Activated naive CD4-positive, alpha-beta T cell treated with anti-CD3 and anti-CD28 coated beads, Interleukin-2, amount 50 U/mL, for 24 hours (primary cell): ENCODE measurements at regions not wholly inside any gene's neighbourhood (a gene's known extent, or its start where the extent isn't known, plus 50 kb on each side); places are given as distances from the start of the nearest gene placed in this dataset.

Source experiments
- H3K27ac Mint-ChIP-seq: one replicate; pipeline ENCODE4 v1.8.0; 2021; ENCODE audit warnings: mild to moderate bottlenecking, mixed read lengths
- H3K27me3 Mint-ChIP-seq: one replicate; pipeline ENCODE4 v1.8.0; 2021; ENCODE audit warnings: mixed read lengths
- H3K36me3 Mint-ChIP-seq: one replicate; pipeline ENCODE4 v1.8.0; 2021; ENCODE audit warnings: mixed read lengths
- H3K4me1 Mint-ChIP-seq: one replicate; pipeline ENCODE4 v1.8.0; 2021; ENCODE audit warnings: mixed read lengths
- H3K4me3 Mint-ChIP-seq: one replicate; pipeline ENCODE4 v1.8.0; 2021; ENCODE audit warnings: mild to moderate bottlenecking, mixed read lengths
- H3K9me3 Mint-ChIP-seq: one replicate; pipeline ENCODE4 v1.8.0; 2021; ENCODE audit warnings: mixed read lengths

GRCh38 chr20:47406849-47407682 lies 50.6 kb upstream of the ZMYND8 start:
- Mint-ChIP-seq H3K27me3 (no peaks in the 10 kb centered on the region), H3K36me3 (no peaks in the 10 kb centered on the region), H3K27ac (no peak overlapping the region), H3K4me3 (no peak overlapping the region), H3K4me1 (no peaks in the 10 kb centered on the region), H3K9me3 (no peaks in the 10 kb centered on the region)

DNA sequence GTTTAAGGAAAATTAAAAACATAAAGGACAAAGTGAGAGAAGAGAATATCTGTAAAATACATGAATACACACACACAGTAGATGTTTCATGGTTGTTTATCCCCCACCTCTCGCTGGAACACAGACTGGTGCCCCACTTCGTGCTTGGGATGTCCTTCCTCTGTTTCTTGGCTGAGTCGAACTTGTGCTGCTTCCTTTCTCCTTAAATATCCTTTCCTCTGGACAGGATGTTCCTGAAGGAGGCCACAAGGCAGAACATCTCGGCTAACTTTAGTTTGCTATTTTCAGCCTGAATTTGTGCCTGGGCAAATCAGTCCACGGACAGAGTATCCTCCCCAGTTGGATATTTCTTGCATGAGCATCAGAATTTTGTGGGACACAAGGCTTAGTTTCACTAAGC lies 54.7 kb upstream of the ZMYND8 start:
- H3K4me3 Mint-ChIP-seq = no peak overlapping the region
- no peaks in the 10 kb centered on the region for H3K27me3 Mint-ChIP-seq
- H3K9me3 Mint-ChIP-seq = no peaks in the 10 kb centered on the region
- peaks cover 23% of the 10 kb centered on the region for H3K4me1 Mint-ChIP-seq
- H3K27ac Mint-ChIP-seq = no peak overlapping the region
- H3K36me3 Mint-ChIP-seq = no peaks in the 10 kb centered on the region

DNA sequence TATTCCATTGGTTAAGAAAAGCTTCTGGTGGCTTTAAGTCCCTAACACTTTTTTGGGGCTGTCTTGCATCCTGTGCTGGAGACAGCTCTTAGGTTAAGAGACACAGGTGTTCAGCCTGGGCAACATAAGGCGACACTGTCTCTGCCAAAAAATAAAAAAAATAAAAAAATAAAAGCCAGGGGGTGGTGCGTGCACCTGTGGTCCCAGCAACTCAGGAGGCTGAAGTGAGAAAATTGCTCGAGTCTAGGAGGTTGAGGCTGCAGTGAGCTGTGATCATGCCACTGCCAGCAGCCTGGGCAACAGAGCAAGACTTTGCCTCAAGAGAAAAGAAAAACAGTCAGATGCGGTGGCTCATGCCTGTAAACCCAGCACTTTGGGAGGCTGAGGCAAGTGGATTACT lies 55.6 kb upstream of the ZMYND8 start:
- Mint-ChIP-seq H3K36me3 (no peaks in the 10 kb centered on the region), H3K4me3 (no peak overlapping the region), H3K27me3 (no peaks in the 10 kb centered on the region), H3K4me1 (peaks cover 30% of the 10 kb centered on the region), H3K9me3 (no peaks in the 10 kb centered on the region), H3K27ac (no peak overlapping the region)

DNA sequence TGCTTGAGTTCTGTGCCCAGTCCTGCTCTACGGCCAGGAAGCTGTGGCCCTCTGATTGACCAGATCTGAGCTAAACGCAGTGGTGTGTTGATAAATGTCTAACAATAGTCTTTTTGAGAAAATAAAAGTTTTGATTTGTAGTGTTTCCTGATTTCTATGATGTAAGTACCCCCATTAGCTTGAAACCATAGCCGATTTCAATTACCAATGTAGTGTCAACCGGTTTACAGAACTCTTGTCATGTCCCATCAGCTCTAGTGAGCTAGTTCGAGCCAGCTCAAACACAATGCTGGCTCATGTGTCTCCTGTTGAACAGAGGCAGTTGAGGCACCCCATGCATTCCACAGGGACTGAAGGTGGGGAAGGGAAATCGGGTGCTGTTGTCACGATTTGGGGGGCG lies 56.7 kb upstream of the ZMYND8 start:
- Mint-ChIP-seq H3K27me3 (no peaks in the 10 kb centered on the region), H3K36me3 (no peaks in the 10 kb centered on the region), H3K4me1 (peaks cover 41% of the 10 kb centered on the region), H3K4me3 (no peak overlapping the region), H3K9me3 (no peaks in the 10 kb centered on the region), H3K27ac (peak overlapping the region; percentile 14)

GRCh38 chr20:47417245-47418068 lies 61.0 kb upstream of the ZMYND8 start:
- H3K27ac Mint-ChIP-seq = peak overlapping the region; percentile 72
- H3K4me1 Mint-ChIP-seq = peaks cover 41% of the 10 kb centered on the region
- H3K4me3 Mint-ChIP-seq = no peak overlapping the region
- no peaks in the 10 kb centered on the region for H3K36me3 Mint-ChIP-seq
- no peaks in the 10 kb centered on the region for H3K27me3 Mint-ChIP-seq
- no peaks in the 10 kb centered on the region for H3K9me3 Mint-ChIP-seq

DNA sequence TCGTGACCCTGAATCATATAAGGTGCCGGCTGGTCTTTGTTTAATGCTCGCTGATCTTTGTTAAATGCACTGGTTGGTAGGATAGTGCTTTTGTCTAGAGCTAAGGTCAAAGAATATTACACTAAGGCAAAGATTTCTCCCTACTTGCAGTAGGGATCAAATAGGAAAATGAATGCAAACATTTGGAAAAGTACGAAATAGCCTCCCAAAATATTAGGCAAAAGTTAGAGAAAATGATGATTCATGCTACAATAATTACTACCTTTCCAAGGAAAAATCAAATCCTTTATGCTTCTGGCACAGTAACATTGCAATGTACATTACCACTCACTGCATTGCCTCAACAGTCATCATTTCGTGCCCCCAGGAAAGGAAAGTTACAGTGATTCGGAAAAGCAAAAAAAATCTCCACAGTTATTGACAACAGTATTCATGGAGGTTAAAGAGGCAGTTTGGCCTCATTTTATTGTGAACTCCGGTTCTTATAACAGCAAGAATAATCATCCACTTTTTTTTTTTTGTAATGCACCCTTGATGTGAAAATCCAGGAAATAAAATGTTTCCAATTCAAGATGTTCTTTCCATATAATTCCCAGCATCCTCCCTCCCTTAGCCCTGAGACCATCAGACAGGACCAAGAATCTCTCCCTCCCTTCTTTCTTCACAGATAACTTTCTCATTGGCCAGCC lies 61.7 kb upstream of the ZMYND8 start:
- H3K4me3 Mint-ChIP-seq = no peak overlapping the region
- H3K27ac Mint-ChIP-seq = peak overlapping the region; percentile 72
- no peaks in the 10 kb centered on the region for H3K36me3 Mint-ChIP-seq
- peaks cover 33% of the 10 kb centered on the region for H3K4me1 Mint-ChIP-seq
- no peaks in the 10 kb centered on the region for H3K9me3 Mint-ChIP-seq
- H3K27me3 Mint-ChIP-seq = no peaks in the 10 kb centered on the region

GRCh38 chr20:47419953-47420514 lies 63.5 kb upstream of the ZMYND8 start:
- H3K4me1 Mint-ChIP-seq = peaks cover 26% of the 10 kb centered on the region
- H3K27ac Mint-ChIP-seq = no peak overlapping the region
- H3K36me3 Mint-ChIP-seq = no peaks in the 10 kb centered on the region

DNA sequence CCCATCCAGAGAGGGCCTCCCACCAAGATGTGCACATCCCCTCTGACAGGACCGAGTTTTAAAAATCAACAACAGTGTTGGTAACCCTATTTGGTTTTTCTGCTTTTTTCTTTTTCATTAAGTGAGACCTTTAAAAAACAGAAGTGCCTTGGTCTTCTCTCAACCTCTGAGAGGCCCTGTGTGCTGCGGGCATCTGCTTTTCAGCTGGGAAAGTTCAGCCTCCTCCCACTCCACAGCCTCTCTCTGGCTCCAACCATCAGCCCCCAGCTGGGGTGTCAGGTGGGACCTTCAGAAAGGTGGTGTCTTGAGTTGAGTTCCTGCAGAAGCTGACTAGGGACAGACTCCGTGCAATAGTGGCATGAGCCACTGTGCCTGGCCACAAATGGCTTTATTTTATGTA lies 64.6 kb upstream of the ZMYND8 start:
- H3K4me3 Mint-ChIP-seq = no peak overlapping the region
- no peaks in the 10 kb centered on the region for H3K9me3 Mint-ChIP-seq
- no peak overlapping the region for H3K27ac Mint-ChIP-seq
- H3K4me1 Mint-ChIP-seq = peaks cover 18% of the 10 kb centered on the region
- H3K27me3 Mint-ChIP-seq = no peaks in the 10 kb centered on the region
- no peaks in the 10 kb centered on the region for H3K36me3 Mint-ChIP-seq

More at GRCh38 chr20:47419953-47420514, 63.5 kb upstream of the ZMYND8 start:
- Mint-ChIP-seq H3K9me3 (no peaks in the 10 kb centered on the region), H3K4me3 (no peak overlapping the region), H3K27me3 (no peaks in the 10 kb centered on the region)

DNA sequence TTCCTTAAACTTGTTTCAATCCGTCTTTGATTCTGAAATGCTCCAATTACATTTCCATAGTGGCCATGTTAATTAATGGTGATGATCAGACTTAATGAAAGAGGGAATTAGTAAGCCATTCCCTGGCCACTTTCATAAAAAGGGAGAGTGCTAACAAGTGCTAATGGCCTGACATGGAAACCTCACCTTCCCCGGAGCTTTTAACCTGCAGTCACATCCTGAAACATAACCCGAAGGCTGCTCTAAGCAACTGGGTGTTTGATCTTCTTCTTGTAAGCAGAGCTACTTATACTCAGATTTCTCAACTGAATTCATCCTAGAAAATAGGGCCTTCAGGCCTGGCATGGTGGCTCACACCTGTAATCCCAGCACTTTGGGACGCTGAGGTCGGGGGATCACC lies 67.1 kb upstream of the ZMYND8 start:
- Mint-ChIP-seq H3K9me3 (no peaks in the 10 kb centered on the region), H3K4me3 (no peak overlapping the region), H3K27ac (no peak overlapping the region), H3K4me1 (no peaks in the 10 kb centered on the region), H3K27me3 (no peaks in the 10 kb centered on the region), H3K36me3 (peaks cover 2% of the 10 kb centered on the region)

DNA sequence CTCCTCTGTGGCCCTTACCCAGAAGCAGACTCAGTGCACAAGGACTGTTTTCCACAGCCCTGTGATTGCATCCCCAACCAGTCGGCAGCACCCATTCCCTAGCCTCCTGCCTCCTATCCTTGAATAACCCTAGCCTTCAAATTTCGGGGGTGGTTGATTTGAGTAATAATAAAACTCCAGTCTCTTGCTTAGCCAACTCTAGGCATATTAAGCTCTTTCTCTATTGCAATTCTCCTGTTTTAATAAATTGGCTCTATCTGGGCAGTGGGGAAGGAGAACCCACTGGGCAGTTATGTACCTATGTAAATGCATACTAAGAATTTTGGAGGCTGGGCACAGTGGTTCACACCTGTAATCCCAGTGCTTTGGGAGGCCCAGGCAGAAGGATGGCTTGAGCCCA lies 70.6 kb upstream of the ZMYND8 start:
- Mint-ChIP-seq H3K27me3 (no peaks in the 10 kb centered on the region), H3K36me3 (peaks cover 4% of the 10 kb centered on the region), H3K9me3 (no peaks in the 10 kb centered on the region), H3K27ac (peak overlapping the region; percentile 30), H3K4me1 (no peaks in the 10 kb centered on the region), H3K4me3 (no peak overlapping the region)

GRCh38 chr20:47427746-47428145 lies 71.2 kb upstream of the ZMYND8 start:
- H3K4me3 Mint-ChIP-seq = no peak overlapping the region
- H3K27me3 Mint-ChIP-seq = no peaks in the 10 kb centered on the region
- no peaks in the 10 kb centered on the region for H3K4me1 Mint-ChIP-seq
- H3K27ac Mint-ChIP-seq = no peak overlapping the region
- H3K9me3 Mint-ChIP-seq = no peaks in the 10 kb centered on the region
- peaks cover 4% of the 10 kb centered on the region for H3K36me3 Mint-ChIP-seq

DNA sequence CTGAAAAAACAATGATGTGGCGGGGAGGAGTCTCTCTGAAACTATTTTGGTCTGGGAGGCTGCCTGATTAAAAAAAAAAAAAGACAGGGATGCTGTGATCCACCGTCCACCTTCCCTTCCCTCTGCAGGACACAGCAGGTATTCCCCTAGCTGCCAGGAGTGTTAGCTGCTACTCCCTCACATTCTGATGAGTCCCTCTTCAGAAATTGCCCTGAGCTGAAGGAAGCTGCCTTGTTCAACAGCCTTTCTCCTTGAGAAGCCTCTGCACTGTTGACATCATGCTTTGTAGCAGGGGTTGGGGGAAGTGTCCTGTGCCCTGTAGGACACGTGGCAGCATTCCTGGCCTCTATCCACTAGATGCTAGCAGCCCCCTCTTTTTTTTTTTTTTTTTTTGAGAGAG lies 71.7 kb upstream of the ZMYND8 start:
- Mint-ChIP-seq H3K4me1 (no peaks in the 10 kb centered on the region), H3K4me3 (no peak overlapping the region), H3K27me3 (no peaks in the 10 kb centered on the region), H3K27ac (no peak overlapping the region), H3K36me3 (peaks cover 4% of the 10 kb centered on the region), H3K9me3 (no peaks in the 10 kb centered on the region)

- no peaks in the 10 kb centered on the region for H3K9me3 Mint-ChIP-seq
- H3K36me3 Mint-ChIP-seq = peaks cover 4% of the 10 kb centered on the region
- H3K27me3 Mint-ChIP-seq = no peaks in the 10 kb centered on the region
- H3K4me3 Mint-ChIP-seq = no peak overlapping the region
- H3K27ac Mint-ChIP-seq = no peak overlapping the region
- H3K4me1 Mint-ChIP-seq = no peaks in the 10 kb centered on the region
Measured at GRCh38 chr20:47428851-47429336, 72.4 kb upstream of the ZMYND8 start.

DNA sequence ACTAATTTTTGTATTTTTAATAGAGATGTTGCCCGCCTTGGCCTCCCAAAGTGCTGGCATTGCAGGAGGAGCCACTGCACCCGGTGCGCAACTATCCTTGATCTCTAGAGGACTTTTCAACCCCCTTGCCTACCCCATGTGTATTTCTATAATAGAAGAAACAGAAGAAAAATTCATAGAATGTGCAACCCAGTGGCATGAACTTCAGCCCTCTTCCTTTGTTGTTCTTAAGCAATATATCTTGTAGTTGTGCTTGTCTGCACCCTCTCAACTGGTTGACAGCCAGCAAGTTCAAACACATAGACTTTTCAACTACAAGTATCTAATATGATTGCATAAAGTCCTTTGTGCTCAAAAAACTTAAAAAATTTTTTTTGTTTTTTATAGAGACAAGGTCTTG lies 72.3 kb upstream of the NCOA3 start:
- no peaks in the 10 kb centered on the region for H3K9me3 Mint-ChIP-seq
- no peaks in the 10 kb centered on the region for H3K27me3 Mint-ChIP-seq
- no peak overlapping the region for H3K4me3 Mint-ChIP-seq
- H3K36me3 Mint-ChIP-seq = peaks cover 4% of the 10 kb centered on the region
- H3K4me1 Mint-ChIP-seq = no peaks in the 10 kb centered on the region
- H3K27ac Mint-ChIP-seq = no peak overlapping the region

DNA sequence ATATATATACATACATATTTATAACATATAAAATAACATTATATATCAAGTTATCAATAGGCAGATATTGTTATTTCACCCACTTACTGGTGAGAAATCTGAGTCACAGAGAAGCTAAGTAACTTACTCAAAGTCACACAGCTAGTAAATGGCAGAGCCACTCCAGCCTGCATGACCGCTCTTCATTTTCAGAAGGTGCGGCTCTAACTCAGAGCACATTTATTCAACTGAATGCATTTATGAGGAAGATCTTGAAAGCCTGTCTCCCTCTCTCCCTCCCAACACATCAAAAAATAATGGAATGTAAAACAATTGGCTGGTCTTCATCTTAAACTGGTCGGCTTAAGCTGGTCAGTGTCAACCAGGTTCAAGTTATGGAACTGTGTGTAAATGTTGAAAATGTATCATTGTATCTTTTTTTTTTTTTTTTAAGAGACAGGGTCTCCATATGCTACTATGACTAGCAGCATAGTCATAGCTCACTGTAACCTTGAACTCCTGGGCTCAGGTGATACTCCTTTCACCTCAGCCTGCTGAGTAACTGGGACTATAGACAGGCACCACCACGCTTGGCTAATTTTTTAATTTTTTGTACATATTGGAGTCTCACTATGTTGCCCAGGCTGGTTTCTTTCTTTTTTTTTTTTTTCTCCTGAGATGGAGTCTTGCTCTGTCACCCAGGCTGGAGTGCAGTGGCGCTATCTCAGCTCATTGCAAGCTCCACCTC lies 70.7 kb upstream of the NCOA3 start:
- Mint-ChIP-seq H3K9me3 (no peaks in the 10 kb centered on the region), H3K36me3 (peaks cover 4% of the 10 kb centered on the region), H3K4me3 (no peak overlapping the region), H3K27ac (no peak overlapping the region), H3K27me3 (no peaks in the 10 kb centered on the region), H3K4me1 (no peaks in the 10 kb centered on the region)
